NCI-H2196 treated with DMSO at 0.1 percent for 48 hours (cell line): ENCODE measurements at regions not wholly inside any gene's neighbourhood (a gene's known extent, or its start where the extent isn't known, plus 50 kb on each side); places are given as distances from the start of the nearest gene placed in this dataset.
"Not testable (repeated sequence)": the region's sequence is repeated elsewhere in the genome, so short reads cannot be mapped to it uniquely, and the experiment has no call there.

ENCODE experiments used
- DNase-seq: peaks from one replicate; lab custom pipeline; 2025; ENCODE audit not compliant: unreplicated experiment; lab: John Stamatoyannopoulos, UW

- DNase-seq, result no peak
Observed at GRCh38 chr9:115525111-115526058, 407.4 kb upstream of the TNC start.

DNA sequence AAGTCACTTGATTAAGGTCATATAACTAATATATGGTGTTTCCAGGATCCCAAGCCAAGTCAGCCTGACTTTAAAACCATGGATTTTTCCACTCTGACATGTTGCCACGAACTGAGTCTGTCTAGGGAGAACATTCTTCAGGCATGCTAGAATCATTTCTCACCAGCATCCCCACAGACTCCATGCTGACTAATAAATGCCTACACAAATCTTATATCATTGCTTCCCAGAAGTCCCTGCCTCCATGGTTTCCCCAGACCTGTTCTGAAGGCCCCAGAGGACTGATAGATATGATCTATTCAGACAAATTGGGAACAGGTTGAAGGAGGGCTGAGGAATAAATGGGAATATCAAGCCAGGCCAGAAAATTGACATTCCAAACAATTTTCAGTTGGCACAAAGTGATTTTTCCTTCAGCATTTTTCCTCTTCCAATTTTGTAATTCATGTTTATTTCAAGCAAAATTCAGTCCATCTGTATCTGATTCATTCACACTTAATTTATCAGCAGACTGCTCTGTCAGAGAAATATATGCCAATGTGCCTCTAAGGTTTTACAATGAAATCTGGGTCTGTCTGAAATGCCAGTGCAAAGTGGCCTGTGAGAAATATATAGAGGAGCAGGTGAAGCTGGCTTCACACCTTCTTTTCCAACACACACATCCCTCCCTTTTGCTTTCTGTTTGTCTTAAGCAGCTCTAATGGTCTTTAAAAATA, 413.6 kb upstream of the TNC start:
- DNase-seq, result no peak

- DNase-seq, result no peak
Observed at GRCh38 chr9:115533511-115533910, 415.6 kb upstream of the TNC start.

- DNase-seq, result no peak
Observed at GRCh38 chr9:115540091-115540490, 422.1 kb upstream of the TNC start.

- DNase-seq, result no peak
Observed at GRCh38 chr9:115543511-115543910, 425.6 kb upstream of the TNC start.

DNA sequence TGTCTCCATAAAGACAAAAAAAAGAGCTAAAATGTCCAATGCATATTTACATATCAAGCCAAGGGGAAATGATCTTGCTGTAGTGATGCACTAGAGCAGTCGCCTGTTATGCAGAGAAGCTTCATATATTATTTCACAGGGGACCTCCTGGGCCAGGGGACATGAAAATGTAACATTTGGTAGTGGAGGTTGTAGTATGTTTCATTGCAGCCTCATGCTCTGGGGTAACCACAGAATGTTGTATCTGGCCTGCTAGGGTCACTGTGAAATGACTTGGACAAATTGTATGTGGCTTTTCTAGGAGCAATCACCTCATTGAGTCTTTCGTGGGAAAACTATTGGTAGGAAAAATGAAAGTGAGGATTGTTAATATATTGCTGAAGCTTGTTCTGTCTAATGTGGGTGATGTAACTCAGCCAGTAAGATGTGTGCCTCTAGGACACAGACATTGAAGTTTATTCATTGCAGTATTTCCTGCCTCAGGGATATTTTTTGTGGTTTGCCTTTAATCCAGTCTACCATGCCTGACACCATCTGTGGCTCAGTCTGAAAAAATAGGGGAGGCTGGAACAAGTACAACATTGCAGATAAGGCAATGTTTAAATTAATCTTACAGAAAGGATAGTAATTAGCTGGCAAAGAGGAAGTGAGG, 430.8 kb upstream of the TNC start:
- DNase-seq, result no peak

GRCh38 chr9:115551396-115551795, 433.4 kb upstream of the TNC start:
- DNase-seq, result no peak

DNA sequence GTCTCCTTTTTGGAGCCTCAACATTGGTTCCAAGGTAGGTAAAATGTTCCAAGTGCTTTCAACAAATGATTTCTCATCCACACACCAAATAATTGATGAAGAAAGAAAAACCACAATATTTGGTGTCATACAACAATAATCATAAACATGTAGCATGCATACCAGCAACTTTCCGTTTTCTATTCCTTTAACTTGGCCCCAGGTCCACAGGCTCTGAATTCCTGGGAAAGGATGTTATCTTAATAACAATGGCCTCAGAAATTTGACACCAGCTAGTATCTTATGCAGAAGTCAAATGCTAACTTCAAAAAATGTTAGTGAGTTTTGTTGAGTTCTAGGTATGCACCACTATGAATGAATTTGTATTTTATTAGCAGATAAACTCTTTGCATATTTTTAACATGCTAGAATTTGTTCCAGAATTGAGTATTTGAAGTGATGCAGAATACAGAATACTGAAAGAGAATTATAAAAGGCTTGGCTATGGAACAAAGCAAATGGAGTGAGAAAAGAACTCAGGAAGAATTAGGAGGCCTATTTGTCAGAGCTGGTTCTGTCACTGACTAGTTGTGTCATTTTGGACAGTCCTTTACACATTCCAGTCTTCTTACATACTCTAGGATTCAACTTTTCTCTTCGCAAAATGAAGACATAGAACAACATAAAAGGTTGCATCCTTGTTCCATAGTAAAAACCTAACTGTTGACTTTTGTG, 435.3 kb upstream of the TNC start:
- DNase-seq, result no peak

- DNase-seq, result no peak
Observed at GRCh38 chr9:115556432-115556831, 438.5 kb upstream of the TNC start.

GRCh38 chr9:115575147-115575546, 457.2 kb upstream of the TNC start:
- no peak for DNase-seq

DNA sequence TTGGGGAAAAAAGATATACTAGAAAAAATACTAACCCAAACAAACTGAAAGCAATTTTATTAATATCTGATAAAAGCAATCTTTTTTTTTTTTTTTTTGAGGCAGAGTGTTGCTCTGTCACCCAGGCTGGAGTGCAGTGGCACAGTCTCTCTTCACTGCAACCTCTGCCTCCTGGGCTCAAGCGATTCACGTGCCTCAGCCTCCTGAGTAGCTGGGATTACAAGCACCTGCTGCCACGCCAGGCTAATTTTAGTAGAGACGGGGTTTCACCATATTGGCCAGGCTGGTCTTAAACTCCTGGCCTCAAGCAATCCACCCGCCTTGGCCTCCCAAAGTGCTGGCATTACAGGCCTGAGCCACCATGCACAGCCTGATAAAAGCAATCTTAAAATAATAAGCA, 467.5 kb upstream of the TNC start:
- not testable (repeated sequence) for DNase-seq

- no peak for DNase-seq
Observed at GRCh38 chr9:115587310-115587709, 469.4 kb upstream of the TNC start.

DNA sequence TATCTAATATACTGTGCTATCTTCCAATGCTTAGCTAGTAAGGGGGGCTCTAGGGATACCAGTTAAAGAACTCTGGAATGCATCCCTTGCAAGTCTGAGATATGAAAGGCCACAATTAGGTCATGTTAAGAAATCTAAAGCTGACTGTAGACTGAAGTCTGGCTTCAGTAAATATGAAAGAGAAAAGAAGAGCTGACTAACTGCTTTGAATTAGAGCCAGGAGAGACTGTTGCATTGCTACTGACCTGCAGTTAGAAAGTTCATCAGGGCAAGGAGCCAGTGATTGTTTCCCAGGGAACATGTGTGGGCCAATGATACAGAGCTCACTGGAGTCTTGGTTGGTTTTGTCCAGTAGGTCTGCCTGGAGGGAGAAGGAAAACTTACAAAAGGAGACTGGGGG, 472.1 kb upstream of the TNC start:
- DNase-seq, result peak; percentile 15

GRCh38 chr9:115591584-115591984, 473.6 kb upstream of the TNC start:
- peak; percentile 84 for DNase-seq

DNA sequence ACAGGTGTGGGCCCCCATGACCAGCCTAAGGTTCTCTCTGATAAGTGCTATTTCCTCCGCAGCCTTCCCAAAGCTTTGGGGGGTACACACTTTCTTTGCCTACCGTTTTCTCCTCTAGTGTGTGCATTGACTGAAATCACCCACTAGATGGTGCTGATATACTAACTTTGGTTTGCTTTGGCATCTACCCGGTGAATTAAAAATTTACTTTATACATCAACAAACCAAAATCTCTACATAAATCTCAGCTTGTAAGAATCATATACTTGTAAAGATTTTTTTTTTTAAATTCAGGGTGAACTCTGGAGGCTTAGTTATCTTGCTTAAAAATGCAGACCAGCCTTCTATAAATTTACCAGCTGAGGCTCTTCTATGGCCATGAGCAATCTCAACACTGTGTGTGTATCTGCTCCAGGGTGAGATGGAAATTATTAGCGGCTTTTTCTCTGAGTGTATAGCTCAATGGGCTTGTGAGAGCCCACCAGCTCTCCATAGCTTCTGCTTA, 475.7 kb upstream of the TNC start:
- no peak for DNase-seq

DNA sequence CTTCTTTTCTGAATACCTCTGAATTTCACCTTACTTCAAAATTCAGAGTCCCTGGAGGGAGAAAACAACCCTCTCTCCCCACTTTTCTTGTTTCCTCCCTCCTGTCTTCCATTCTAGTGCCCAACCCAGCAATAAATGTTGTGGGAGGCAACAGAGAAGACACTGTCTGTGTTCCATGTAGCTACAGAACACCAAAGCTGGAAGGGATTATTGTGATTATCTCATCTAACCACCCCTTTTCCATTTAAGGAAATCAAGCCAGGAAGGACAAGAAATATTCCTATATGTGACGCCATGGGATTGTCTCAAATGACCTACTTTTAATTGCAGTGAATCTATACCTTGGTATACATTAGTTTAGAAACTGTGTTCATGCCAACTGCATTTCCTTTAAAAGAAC, 476.6 kb upstream of the TNC start:
- DNase-seq, result no peak

DNA sequence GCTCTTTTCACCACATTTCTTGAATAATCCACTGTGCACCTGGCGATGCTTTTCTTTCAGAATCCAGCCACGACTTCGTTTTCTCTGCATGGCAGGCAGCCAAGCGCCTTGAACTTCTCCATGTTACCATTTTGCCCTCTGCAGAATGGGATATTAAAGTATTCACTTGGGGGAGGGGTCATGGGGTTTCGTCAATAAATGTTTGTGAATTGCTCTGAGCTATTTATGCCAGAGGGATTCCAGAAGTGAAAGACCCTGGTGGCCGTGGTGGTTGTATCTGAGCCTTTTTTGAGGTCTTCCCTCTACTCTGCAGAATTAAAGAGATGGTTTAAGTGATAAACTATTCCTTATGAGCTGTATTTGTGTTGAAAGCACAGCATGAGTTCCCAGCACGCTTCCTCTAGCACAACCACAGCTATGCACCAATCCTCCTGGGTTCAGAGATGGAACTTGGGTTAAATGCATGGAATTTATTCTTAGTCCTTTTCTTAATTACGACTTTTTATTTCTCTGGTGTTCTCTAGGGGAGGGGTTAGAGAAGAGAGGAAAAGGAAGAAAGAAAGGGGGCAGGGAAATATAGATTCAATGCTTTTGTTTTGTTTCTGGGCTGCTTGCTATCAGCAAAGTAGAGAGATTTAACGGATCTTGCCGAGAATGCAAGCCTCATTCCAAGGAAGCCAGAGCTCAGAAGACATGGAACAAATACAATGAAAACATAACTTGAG, 478.2 kb upstream of the TNC start:
- no peak for DNase-seq

GRCh38 chr9:115596746-115597080, 478.8 kb upstream of the TNC start:
- no peak for DNase-seq

GRCh38 chr9:115597330-115597895, 479.5 kb upstream of the TNC start:
- DNase-seq, result no peak

GRCh38 chr9:115598751-115599150, 480.8 kb upstream of the TNC start:
- DNase-seq, result no peak
